ENCODE measurements at regions not wholly inside any gene's neighbourhood (a gene's known extent, or its start where the extent isn't known, plus 50 kb on each side); places are given as distances from the start of the nearest gene placed in this dataset.
"Not testable (repeated sequence)": the region's sequence is repeated elsewhere in the genome, so short reads cannot be mapped to it uniquely, and the experiment has no call there.

DNA sequence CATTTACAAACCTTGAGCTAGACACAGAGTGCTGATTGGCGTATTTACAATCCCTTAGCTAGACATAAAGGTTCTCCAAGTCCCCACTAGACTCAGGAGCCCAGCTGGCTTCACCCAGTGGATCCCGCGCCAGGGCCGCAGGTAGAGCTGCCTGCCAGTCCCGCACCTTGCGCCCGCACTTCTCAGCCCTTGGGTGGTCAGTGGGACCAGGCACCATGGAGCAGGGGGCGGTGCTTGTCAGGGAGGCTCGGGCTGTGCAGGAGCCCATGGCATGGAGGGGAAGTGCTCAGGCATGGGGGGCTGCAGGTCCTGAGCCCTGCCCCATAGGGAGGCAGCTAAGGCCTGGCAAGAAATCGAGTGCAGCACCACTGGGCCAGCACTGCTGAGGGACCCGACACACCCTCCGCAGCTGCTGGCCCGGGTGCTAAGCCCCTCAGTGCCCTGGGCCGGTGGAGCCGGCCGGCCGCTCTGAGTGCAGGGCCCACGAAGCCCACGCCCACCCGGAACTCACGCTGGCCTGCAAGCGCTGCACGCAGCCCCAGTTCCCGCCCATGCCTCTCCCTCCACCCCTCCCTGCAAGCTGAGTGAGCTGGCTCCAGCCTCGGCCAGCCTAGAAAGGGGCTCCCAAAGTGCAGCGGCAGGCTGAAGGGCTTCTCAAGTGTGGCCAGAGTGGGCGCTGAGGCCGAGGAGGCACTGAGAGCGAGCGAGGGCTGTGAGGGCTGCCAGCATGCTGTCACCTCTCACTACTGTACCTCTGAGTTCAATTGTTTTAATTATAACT lies 1213.9 kb downstream of the OTOL1 start:
- no peaks in the 10 kb centered on the region for H3K9me3 ChIP-seq
- H3K27ac ChIP-seq: no peak overlapping the region
- ATAC-seq: no peak
- H3K27me3 ChIP-seq: no peaks in the 10 kb centered on the region
- 80 to 97% methylated on average over 1 to 7 of the region's 30 CpGs for WGBS, 2 donors (ENCODE audit: low coverage in 1 of 2)
- TF ChIP-seq POLR2AphosphoS5 (IDR thresholded peaks at IDR 0.05) (no peak), EP300 (IDR thresholded peaks at IDR 0.05) (no peak), POLR2A (IDR thresholded peaks at IDR 0.05) (no peak)
- TF ChIP-seq, protein P1, sequence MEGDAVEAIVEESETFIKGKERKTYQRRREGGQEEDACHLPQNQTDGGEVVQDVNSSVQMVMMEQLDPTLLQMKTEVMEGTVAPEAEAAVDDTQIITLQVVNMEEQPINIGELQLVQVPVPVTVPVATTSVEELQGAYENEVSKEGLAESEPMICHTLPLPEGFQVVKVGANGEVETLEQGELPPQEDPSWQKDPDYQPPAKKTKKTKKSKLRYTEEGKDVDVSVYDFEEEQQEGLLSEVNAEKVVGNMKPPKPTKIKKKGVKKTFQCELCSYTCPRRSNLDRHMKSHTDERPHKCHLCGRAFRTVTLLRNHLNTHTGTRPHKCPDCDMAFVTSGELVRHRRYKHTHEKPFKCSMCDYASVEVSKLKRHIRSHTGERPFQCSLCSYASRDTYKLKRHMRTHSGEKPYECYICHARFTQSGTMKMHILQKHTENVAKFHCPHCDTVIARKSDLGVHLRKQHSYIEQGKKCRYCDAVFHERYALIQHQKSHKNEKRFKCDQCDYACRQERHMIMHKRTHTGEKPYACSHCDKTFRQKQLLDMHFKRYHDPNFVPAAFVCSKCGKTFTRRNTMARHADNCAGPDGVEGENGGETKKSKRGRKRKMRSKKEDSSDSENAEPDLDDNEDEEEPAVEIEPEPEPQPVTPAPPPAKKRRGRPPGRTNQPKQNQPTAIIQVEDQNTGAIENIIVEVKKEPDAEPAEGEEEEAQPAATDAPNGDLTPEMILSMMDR (IDR thresholded peaks at IDR 0.05): no peak
- no peaks in the 10 kb centered on the region for H3K36me3 ChIP-seq
- H3K4me1 ChIP-seq: no peaks in the 10 kb centered on the region
- H3K4me3 ChIP-seq: no peak overlapping the region

DNA sequence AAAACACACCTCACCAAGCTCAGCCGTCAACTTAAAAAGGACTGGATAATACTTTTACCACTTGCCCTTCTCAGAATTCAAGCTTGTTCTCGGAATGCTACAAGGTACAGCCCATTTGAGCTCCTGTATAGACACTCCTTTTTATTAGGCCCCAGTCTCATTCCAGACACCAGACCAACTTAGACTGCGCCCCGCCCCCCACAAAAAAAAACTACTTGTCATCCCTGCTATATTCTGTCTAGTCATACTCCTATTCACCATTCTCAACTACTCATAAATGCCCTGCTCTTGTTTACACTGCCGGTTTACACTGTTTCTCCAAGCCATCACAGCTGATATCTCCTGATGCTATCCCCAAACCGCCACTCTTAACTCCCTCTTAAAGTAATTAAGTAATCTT lies 1220.5 kb downstream of the OTOL1 start:
- not testable (repeated sequence) for H3K9me3 ChIP-seq, H3K27ac ChIP-seq, H3K4me1 ChIP-seq, H3K27me3 ChIP-seq, ATAC-seq, H3K4me3 ChIP-seq, H3K36me3 ChIP-seq
- WGBS, 2 donors (ENCODE audit: low coverage in 1 of 2): 0 to 91% methylated on average over 2 to 6 of the region's 6 CpGs

DNA sequence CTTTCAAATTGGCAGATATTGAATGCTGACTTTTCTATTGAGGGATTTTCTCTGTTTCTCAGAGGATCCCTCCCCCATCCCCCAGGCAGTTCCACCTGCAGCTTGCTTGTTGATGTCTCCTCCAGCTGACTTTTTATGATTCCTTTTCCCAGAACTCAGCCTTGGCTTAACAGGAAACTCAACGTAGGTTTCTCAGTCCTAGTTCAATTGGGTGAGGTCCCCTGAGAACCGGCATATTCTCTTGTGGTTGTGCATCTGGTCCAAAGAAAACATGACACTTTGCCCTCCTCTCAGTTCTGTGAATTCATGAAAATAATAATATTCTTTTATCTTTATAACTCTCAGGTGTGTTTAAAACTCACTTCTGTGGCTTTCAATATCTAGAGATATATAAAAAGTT lies 1222.1 kb downstream of the OTOL1 start:
- H3K36me3 ChIP-seq: no peaks in the 10 kb centered on the region
- no peak overlapping the region for H3K4me3 ChIP-seq
- ATAC-seq: no peak
- no peak overlapping the region for H3K27ac ChIP-seq
- TF ChIP-seq EP300 (IDR thresholded peaks at IDR 0.05) (no peak), POLR2AphosphoS5 (IDR thresholded peaks at IDR 0.05) (no peak), POLR2A (IDR thresholded peaks at IDR 0.05) (no peak)
- TF ChIP-seq, protein P1 (IDR thresholded peaks at IDR 0.05): no peak
- no peaks in the 10 kb centered on the region for H3K9me3 ChIP-seq
- no peaks in the 10 kb centered on the region for H3K27me3 ChIP-seq
- WGBS, 2 donors (ENCODE audit: low coverage in 1 of 2): 54% methylated on average over 2 of the region's 2 CpGs; no CpG with 5 or more reads in 1 of the 2 donors
- no peaks in the 10 kb centered on the region for H3K4me1 ChIP-seq

DNA sequence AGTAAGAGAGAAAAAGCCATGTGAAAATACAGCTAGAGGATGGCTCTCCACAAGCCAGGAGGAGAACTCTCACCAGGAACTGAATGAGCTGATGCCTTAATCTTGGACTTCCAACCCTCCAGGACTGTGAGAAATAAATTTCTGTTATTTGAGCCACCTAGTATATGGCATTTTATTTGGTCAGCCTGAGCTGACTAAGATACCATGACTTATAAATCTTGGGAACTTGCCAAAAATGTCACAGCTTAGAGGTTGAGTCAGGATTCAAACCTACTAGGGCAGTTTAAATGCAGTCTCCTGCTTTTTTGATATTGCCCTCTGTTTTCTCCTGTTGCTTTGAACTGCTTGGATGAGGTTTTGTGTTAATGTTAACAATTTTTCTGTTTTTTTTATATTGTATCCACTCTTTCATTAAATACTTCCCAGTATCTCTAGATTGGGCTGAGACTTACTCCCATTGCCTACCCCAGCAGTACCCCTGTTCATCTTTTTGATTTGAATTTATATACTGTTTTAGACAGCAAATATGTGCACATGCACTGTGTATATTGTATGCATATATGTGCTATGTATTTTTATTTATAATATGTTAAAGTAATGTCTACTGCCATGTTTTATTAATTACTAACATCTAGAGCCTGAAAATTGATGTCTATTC lies 1223.2 kb downstream of the OTOL1 start:
- Histone ChIP-seq H3K4me3 (no peak overlapping the region), H3K36me3 (no peaks in the 10 kb centered on the region), H3K9me3 (no peaks in the 10 kb centered on the region), H3K27ac (no peak overlapping the region), H3K27me3 (no peaks in the 10 kb centered on the region), H3K4me1 (no peaks in the 10 kb centered on the region)
- TF ChIP-seq POLR2A (IDR thresholded peaks at IDR 0.05): no peak
- no peak for TF ChIP-seq POLR2AphosphoS5 (IDR thresholded peaks at IDR 0.05)
- TF ChIP-seq EP300 (IDR thresholded peaks at IDR 0.05): no peak
- TF ChIP-seq, protein P1 (IDR thresholded peaks at IDR 0.05): no peak
- ATAC-seq: no peak

DNA sequence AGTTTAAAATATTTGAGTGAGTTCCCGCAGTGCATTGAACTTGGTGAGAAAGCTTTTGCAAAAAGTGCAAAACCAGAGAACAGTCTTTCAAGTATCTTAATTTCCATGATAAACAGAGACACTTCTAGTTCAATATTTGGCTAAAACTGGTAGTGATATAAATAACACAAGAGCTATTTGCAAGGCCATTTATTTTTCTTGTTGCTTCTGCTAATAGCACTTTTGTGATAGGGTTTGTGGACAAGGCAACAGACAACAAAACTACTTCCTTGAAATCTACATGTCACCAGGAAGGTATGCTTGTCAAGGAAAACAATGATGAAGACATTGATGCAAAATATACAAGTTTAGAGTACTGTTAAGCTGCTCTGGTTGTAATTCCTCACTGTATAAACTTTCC lies 1225.1 kb downstream of the OTOL1 start:
- 64 to 79% methylated on average over 1 of the region's 1 CpG for WGBS, 2 donors (ENCODE audit: low coverage in 1 of 2)
- TF ChIP-seq EP300 (IDR thresholded peaks at IDR 0.05) (no peak), POLR2AphosphoS5 (IDR thresholded peaks at IDR 0.05) (no peak)

DNA sequence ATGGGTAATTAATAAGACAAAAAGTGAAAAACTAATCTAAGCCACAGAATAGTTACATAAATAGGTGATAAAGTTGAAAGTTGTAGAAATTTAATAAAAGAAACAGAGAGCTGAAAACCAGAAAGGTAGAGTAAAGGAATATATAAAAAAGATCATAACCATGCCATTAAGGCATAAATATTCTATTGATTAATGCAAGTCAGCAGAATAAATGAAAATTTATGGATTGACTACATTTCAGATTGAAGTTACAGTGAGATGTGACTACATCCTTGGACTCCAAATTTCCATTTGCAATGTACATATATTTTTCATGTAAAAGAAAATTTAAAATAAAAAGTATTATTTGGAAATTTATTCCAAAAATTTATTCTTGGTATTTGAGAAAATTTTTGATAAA lies 1225.7 kb downstream of the OTOL1 start:
- Histone ChIP-seq H3K9me3 (no peaks in the 10 kb centered on the region), H3K27me3 (no peaks in the 10 kb centered on the region), H3K27ac (no peak overlapping the region), H3K4me3 (no peak overlapping the region), H3K36me3 (no peaks in the 10 kb centered on the region), H3K4me1 (no peaks in the 10 kb centered on the region)
- ATAC-seq: no peak
- TF ChIP-seq POLR2A (IDR thresholded peaks at IDR 0.05) (no peak), EP300 (IDR thresholded peaks at IDR 0.05) (no peak), POLR2AphosphoS5 (IDR thresholded peaks at IDR 0.05) (no peak)
- TF ChIP-seq, protein P1 (IDR thresholded peaks at IDR 0.05): no peak

More for the DNA sequence above, 1225.1 kb downstream of the OTOL1 start:
- Histone ChIP-seq H3K4me3 (no peak overlapping the region), H3K4me1 (no peaks in the 10 kb centered on the region), H3K36me3 (no peaks in the 10 kb centered on the region), H3K27ac (no peak overlapping the region), H3K27me3 (no peaks in the 10 kb centered on the region), H3K9me3 (no peaks in the 10 kb centered on the region)
- ATAC-seq: no peak

DNA sequence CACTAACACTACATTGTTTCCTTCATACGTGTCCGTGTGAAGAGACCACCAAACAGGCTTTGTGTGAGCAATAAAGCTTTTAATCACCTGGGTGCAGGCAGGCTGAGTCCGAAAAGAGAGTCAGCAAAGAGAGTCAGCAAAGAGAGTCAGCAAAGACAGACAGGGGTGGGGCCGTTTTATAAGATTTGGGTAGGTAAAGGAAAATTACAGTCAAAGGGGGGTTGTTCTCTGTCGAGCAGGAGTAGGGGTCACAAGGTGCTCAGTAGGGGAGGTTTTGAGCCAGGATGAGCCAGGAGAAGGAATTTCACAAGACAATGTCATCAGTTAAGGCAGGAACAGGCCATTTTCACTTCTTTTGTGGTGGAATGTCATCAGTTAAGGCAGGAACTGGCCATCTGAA lies 1226.2 kb downstream of the OTOL1 start:
- not testable (repeated sequence) for H3K36me3 ChIP-seq, H3K9me3 ChIP-seq, H3K27me3 ChIP-seq, ATAC-seq, H3K4me1 ChIP-seq, H3K27ac ChIP-seq, H3K4me3 ChIP-seq
- WGBS, 2 donors (ENCODE audit: low coverage in 1 of 2): 64 to 84% methylated on average over 3 to 4 of the region's 5 CpGs

Data from gastroesophageal sphincter (tissue), 4 donors.